EL (cell line): ENCODE measurements at regions not wholly inside any gene's neighbourhood (a gene's known extent, or its start where the extent isn't known, plus 50 kb on each side); places are given as distances from the start of the nearest gene placed in this dataset.
"Not testable (repeated sequence)": the region's sequence is repeated elsewhere in the genome, so short reads cannot be mapped to it uniquely, and the experiment has no call there.

Experiments used
- DNase-seq: peaks from one replicate; pipeline ENCODE4 v3.0.0-alpha.2; 2016

- DNase-seq = no peak
Observed at GRCh38 chr13:33561627-33562026, 256.3 kb upstream of the RFC3 start.

GRCh38 chr13:33571618-33572017 lies 246.3 kb upstream of the RFC3 start:
- DNase-seq = no peak

- DNase-seq = not testable (repeated sequence)
Observed at GRCh38 chr13:33572322-33572721, 245.6 kb upstream of the RFC3 start.

- no peak for DNase-seq
Observed at GRCh38 chr13:33575378-33575777, 242.6 kb upstream of the RFC3 start.

GRCh38 chr13:33577007-33577406 lies 240.9 kb upstream of the RFC3 start:
- no peak for DNase-seq

GRCh38 chr13:33578786-33579185 lies 239.2 kb upstream of the RFC3 start:
- DNase-seq = no peak

- DNase-seq = no peak
Observed at GRCh38 chr13:33582121-33582520, 235.8 kb upstream of the RFC3 start.

GRCh38 chr13:33583398-33583797 lies 234.6 kb upstream of the RFC3 start:
- no peak for DNase-seq

GRCh38 chr13:33590936-33591335 lies 227.0 kb upstream of the RFC3 start:
- no peak for DNase-seq

- DNase-seq = peak; percentile 12
Observed at GRCh38 chr13:33606692-33607091, 211.3 kb upstream of the RFC3 start.

GRCh38 chr13:33610438-33611120 lies 207.4 kb upstream of the RFC3 start:
- no peak for DNase-seq

- DNase-seq = no peak
Observed at GRCh38 chr13:33611121-33611805, 206.7 kb upstream of the RFC3 start.

- DNase-seq = no peak
Observed at GRCh38 chr13:33612641-33613638, 205.0 kb upstream of the RFC3 start.

- no peak for DNase-seq
Observed at GRCh38 chr13:33615436-33615835, 202.5 kb upstream of the RFC3 start.

GRCh38 chr13:33616130-33616529 lies 201.8 kb upstream of the RFC3 start:
- no peak for DNase-seq

- DNase-seq = no peak
Observed at GRCh38 chr13:33617055-33617454, 200.9 kb upstream of the RFC3 start.

- DNase-seq = no peak
Observed at GRCh38 chr13:33624253-33624652, 193.7 kb upstream of the RFC3 start.

- no peak for DNase-seq
Observed at GRCh38 chr13:33624740-33625139, 193.2 kb upstream of the RFC3 start.

- DNase-seq = no peak
Observed at GRCh38 chr13:33626407-33626806, 191.5 kb upstream of the RFC3 start.

- no peak for DNase-seq
Observed at GRCh38 chr13:33628662-33629061, 189.3 kb upstream of the RFC3 start.

GRCh38 chr13:33629605-33630360 lies 188.2 kb upstream of the RFC3 start:
- DNase-seq = no peak

GRCh38 chr13:33633701-33634545 lies 184.0 kb upstream of the RFC3 start:
- peak; percentile 89 for DNase-seq
